HS-5 (cell line): ENCODE measurements at regions not wholly inside any gene's neighbourhood (a gene's known extent, or its start where the extent isn't known, plus 50 kb on each side); places are given as distances from the start of the nearest gene placed in this dataset.
"Not testable (repeated sequence)": the region's sequence is repeated elsewhere in the genome, so short reads cannot be mapped to it uniquely, and the experiment has no call there.

ENCODE experiments used
- DNase-seq: peaks from one replicate; pipeline ENCODE4 v3.0.0-alpha.2; 2012; ENCODE audit warnings: low read depth

DNA sequence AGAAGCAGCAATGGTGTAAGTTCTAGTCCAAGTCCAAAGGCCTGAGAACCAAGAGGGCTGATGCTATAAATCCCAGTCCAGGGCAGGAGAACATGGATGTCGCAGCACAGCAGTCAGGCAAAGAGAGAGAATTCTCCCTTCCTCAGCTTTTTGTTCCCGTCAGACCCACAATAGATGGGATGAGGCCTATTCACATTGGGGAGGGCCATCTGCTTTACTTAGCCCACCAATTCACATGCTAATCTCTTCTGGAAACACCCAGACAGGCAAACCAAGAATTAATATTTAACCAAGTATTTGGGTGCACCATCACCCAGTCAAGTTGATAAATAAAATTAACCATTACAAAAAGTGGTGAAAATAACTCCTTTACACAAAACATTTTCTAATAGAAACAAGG is 511.7 kb upstream of the UBE2E2 start:
- no peak for DNase-seq

DNA sequence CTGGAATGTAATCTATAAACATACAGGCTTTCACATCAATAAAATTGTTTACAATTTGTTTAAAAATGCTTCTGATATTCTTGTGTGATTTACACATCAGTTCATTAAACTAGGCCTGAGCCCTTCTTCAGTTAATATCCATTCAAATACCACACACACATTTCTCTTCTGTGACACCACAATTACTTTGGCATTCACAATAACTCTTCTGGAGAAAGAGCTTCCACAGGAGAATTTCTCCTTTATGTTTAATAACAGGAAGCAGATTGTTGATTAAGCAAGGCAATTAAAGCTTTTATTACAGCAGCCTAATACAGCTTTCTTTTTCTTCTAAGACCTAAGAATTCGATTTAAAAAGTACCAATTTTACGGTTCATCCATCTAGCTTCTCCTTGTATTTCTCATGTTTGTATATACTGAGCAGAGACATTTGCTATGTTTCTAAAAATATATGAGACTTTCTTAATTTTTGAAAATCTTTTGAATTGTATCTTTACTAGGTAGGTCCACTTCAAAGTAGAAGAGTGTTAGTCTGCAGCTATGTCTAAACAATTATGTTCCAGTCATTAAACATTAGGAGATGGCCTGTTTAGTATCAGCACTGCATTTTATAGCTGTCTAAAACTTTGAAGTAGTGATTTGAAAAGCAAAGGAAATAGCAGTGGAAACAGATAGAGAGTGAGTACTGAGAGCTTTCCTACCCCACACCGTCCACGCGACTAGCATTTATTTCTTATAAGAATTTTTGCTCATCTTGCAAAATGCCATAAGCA is 511.1 kb upstream of the UBE2E2 start:
- no peak for DNase-seq

GRCh38 chr3:22700876-22701275 is 502.3 kb upstream of the UBE2E2 start:
- DNase-seq: no peak

DNA sequence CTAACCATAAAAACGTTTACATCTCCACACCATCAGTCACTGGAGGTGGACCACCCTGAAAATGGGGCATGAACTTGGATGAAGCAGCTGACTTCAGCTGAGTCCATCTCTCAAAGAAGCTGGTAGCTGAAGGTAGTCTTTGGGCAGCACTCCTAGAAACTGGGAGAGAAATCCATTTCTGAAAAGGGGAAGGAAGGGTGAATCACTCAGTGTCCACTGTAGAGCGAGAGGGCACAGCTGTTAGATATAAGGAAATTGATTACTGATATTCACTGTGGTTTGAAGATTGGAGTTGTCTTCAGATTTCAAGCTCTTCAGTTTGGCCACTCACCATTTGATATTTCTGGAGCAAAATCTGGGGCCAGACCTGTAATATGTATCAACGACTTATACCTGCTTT is 499.0 kb upstream of the UBE2E2 start:
- no peak for DNase-seq

DNA sequence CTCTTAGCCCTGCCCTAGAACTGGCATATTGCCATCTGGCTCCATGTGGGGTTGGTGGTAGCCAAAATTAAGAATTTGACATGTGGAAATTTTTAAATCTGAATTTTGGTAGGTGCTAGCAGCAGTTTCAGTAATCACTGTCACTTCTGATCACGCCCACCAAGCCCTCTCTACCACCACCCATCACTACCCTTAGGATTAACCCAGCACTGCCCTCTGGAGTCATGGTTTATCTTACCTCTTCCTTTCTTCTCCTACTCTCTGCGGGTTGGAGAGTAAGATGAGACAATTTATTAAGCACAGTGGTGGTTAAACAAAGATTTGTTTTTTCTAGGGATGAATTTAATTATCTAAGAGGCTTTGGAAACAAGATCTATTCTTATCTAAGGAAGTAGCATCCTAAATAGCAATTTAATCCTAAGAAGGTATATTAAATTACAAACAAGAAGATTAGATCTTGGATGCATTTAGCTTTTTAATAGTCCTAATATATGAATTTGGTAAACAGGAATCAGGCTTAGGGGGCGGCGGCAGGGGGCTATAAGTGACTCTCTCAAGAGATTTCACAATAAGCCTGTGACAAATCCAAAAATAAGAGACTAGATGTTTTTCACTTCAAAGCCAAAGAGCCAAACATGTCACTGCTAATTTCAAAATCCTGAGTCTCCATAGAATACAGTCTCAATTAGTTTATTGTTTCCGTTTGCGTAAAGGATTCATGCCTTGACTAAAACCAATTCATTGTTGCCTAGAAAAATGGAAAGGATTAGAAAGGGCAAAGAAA is 498.4 kb upstream of the UBE2E2 start:
- no peak for DNase-seq

- DNase-seq: not testable (repeated sequence)
Observed at GRCh38 chr3:22706922-22707321, 496.2 kb upstream of the UBE2E2 start.

DNA sequence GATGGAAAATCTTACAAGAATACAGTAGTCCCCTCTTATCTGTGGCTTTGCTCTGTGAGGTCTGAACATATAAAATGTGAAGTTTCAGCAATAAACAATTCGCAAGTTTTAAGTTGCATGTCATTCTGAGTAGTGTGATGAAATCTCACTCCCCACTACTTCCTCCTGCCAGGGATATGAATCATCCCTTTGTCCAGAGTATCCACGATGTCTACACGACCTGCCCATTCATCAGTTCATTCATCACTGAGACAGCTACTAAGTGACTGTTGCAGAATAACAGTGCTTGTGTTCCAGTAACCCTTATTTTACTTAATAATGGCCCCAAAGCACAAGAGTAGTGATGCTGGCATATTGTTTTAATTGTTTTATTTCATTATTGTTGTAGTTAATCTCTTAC is 489.2 kb upstream of the UBE2E2 start:
- DNase-seq: peak; percentile 83

DNA sequence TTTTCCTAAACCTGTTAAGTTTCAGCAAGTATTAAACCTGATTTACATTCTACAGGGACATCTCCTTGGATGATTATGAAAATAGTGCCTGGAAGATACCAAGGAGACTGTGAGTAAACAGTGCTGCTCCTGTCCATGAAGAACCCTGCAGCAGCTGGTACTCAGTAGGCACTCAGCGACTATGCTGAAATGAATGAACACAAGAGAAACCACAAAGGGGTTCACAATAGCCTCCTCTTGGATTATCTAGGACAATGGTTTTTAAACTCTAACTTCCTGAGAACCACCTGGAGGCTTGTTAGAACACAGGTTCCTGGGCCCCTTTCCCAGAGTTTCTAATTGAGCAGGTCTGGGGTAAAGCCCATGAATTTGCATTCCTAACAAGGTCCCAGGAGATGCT is 488.4 kb upstream of the UBE2E2 start:
- DNase-seq: no peak

DNA sequence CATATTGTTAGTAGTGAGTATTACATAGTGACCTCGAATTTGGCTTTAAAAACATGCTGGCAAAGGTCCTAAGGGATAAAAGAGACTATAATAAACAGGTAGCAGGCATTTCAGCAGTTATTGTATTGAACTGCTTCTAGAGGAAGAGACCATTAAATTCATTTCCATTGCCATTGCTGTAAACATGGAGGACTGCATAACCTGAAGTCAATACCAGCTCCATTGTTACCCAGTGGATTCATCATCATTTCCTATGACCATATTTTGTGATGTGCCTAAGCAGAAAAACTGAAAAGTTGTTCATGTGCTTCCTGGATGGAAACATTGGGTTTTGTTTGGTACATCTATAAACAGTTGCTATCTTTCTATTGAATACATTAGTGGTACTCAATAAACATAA is 482.5 kb upstream of the UBE2E2 start:
- no peak for DNase-seq

GRCh38 chr3:22724420-22724819 is 478.7 kb upstream of the UBE2E2 start:
- DNase-seq: no peak

DNA sequence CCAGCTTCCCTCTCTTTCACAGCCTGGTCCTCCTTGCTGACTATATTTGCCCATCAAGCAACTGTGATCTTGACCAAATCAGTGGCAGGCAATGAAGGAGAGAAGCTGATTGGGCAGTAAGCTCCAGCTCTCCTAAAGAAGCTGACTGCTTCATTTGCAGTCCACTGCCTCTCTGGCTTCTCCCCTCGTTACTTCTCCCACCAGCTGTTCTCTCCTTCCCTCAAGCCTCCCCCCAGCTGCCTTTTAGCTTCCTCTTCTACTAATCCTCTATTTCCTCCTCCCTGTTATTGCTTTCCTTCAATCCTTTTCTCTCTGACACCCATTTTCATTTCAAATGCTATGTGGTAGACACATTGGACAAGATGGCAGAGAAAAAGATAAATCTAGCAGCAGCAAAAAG is 474.7 kb upstream of the UBE2E2 start:
- no peak for DNase-seq

DNA sequence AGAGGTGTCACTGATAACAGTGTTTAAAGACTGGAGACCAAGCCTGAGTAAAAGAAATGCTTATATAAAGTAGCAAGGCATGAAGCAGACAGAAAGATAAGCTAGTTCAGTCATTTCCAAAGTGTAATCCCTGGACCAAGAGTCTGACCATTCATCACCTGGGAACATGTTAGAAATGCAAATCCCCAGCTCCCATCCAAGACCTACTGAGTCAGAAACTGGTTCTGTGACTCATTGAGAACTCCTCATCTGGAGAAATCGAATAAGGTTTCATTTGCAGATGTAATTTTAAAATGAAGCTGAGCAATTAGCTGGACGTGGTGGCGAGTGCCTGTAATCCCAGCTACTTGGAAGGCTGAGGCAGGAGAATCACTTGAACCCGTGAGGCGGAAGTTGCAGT is 473.9 kb upstream of the UBE2E2 start:
- DNase-seq: no peak

- no peak for DNase-seq
Observed at GRCh38 chr3:22729981-22730380, 473.1 kb upstream of the UBE2E2 start.

GRCh38 chr3:22730701-22731100 is 472.4 kb upstream of the UBE2E2 start:
- no peak for DNase-seq

DNA sequence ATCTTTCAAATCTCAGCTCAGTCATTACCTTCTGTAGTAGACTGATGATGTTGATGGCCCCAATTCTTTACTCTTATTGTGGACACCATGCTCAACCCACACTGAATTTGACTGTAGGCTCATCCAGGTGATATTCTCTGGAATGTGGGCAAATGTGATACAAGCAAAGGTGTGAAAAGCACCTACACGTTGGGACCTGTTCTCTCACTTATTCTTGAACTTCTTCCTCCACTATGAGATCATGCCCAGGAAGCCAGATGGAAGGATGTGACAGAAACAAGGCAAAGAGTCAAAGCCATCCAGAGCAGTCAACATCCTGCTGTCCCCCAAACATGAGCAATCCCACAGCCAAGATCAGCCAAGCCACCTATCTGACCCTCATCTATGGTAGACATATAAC is 471.2 kb upstream of the UBE2E2 start:
- DNase-seq: no peak

DNA sequence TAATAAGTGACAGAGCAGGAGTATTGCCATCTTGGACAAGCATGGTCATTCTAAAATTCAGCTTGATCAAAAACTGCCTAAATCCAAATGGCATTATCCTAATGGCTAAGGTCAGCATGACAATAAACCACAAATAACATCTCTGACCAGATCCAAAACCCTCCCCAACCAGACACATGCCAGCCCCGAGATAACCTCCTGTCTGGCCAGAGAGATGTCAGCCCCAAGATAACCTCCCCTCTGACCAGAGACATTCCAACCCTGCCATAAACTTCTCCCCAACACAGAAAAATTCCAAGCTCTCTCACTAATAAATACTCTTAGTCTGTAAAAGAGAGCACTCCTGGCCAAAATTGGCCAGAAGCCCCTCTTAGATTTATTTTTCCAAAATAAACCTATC is 470.5 kb upstream of the UBE2E2 start:
- no peak for DNase-seq

- DNase-seq: no peak
Observed at GRCh38 chr3:22734207-22734606, 468.9 kb upstream of the UBE2E2 start.

DNA sequence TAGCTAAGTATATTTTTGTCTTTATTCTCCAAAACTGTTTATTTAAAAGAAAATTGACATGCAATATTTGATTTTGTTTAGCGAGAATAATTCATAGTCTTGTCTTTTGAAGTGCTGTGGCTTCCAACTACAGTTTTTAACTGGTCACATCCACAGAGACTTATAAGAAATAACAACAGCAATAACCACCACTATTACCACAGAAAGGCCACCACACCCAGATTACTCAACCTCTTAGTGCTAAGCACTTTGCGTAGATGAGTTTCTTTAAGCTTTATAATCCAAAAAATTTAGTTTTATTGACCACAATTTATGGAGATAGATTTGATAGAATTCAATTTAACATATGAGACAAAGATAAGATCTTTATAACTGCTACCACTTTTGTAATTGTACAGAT is 468.4 kb upstream of the UBE2E2 start:
- no peak for DNase-seq

- DNase-seq: no peak
Observed at GRCh38 chr3:22735373-22735772, 467.8 kb upstream of the UBE2E2 start.

DNA sequence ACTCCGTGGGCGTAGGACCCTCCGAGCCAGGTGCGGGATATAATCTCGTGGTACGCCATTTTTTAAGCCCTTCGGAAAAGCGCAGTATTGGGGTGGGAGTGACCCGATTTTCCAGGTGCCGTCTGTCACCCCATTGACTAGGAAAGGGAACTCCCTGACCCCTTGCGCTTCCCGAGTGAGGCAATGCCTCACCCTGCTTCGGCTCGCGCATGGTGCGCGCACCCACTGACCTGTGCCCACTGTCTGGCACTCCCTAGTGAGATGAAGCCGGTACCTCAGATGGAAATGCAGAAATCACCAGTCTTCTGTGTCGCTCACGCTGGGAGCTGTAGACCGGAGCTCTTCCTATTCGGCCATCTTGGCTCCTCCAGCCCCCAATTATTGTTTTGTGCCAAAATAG is 459.7 kb upstream of the UBE2E2 start:
- not testable (repeated sequence) for DNase-seq

- no peak for DNase-seq
Observed at GRCh38 chr3:22745321-22745720, 457.8 kb upstream of the UBE2E2 start.

- DNase-seq: no peak
Observed at GRCh38 chr3:22746221-22746620, 456.9 kb upstream of the UBE2E2 start.

DNA sequence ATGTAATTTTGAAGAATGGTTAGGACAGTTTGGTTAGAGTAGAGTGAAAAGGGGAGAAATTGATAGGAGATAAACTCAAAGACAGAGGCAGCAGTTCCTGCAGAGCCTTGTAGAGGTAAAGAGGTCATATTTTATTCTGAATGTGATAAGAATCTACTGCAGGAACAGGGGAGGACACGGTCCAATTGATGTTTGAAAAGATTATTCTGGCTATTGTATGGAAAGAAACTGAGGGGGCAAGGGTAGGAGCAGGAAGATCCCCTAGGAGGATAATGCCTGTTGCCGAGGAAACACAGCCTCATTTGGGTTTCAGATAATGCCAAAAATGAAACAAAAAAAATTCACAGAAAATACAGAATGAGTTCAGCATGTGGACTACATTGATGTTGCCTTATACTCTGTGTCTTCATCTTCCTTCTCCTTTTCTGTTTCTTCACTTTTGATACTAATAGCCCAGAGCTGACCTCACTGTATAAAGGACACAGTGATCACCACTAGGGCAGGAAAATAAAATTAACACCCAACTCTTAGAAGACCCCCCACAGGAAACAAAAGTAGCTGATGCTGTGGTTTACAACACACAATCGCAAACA is 454.6 kb upstream of the UBE2E2 start:
- no peak for DNase-seq
